ENCODE measurements at regions not wholly inside any gene's neighbourhood (a gene's known extent, or its start where the extent isn't known, plus 50 kb on each side); places are given as distances from the start of the nearest gene placed in this dataset.

DNA sequence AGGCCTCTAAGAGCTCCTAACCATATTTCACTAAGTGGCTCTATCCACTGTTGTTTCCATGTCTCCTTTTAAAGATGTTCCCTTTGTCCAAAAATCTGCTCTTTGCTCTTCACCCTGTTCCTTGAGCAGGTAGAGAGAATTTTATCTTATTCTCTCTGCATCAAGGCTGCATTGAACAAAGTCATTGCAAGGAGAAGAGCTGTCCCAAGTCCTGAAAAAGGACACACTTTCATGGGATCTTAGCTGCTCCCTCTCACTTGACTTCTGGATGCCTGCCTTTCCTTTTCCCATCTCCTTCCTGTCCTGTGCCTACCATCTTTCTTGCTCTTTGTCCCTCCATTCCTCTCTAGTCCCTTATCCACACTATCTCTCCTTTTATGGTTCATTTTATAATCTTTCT is 235.2 kb upstream of the THSD7B start:
- Histone ChIP-seq H3K36me3 (no peaks in the 10 kb centered on the region), H3K4me1 (no peaks in the 10 kb centered on the region), H3K27me3 (no peaks in the 10 kb centered on the region), H3K4me3 (replicated peaks in 1 of 3) (no peak overlapping the region), H3K9me3 (no peaks in the 10 kb centered on the region), H3K27ac (no peak overlapping the region)
- intact Hi-C loops (cut with DNase I) = no loop called here
- DNase-seq = no peak
- no peak for TF ChIP-seq POLR2A (IDR thresholded peaks at IDR 0.05)
- TF ChIP-seq CTCF (IDR thresholded peaks at IDR 0.05) = no peak

DNA sequence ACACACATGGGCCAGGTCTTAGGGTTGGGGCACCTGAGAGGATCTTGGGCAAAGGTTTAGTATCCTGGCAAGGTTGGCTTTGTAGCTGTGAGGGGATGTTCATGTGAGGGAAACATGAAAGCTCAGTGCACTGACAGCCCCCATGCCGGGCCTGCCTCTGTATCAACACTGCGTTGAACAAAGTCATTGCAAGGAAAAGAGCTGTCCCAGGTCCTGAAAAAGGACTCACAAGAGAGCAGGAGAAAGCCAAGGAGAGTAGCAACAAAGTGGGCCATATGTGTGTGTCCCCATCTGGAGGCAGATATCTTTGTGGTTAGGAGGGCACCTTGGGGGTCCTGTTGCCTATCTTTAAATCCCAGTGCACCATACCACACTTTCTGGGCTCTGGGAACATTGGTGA is 237.8 kb upstream of the THSD7B start:
- 4 to 28% methylated on average over 2 of the region's 2 CpGs for WGBS, 2 donors
- no peaks in the 10 kb centered on the region for H3K27me3 ChIP-seq
- H3K4me3 ChIP-seq (replicated peaks in 1 of 3) = no peak overlapping the region
- no peak for DNase-seq
- intact Hi-C loops (cut with DNase I) = no loop called here
- no peaks in the 10 kb centered on the region for H3K9me3 ChIP-seq
- TF ChIP-seq CTCF (IDR thresholded peaks at IDR 0.05) (no peak), POLR2A (IDR thresholded peaks at IDR 0.05) (no peak)
- no peaks in the 10 kb centered on the region for H3K4me1 ChIP-seq
- no peaks in the 10 kb centered on the region for H3K36me3 ChIP-seq
- no peak overlapping the region for H3K27ac ChIP-seq

GRCh38 chr2:136522724-136523123 is 242.6 kb upstream of the THSD7B start:
- intact Hi-C loops (cut with DNase I) = no loop called here
- DNase-seq = no peak
- 79 to 81% methylated on average over 6 of the region's 6 CpGs for WGBS, 2 donors
- TF ChIP-seq POLR2A (IDR thresholded peaks at IDR 0.05) = no peak
- no peak for TF ChIP-seq CTCF (IDR thresholded peaks at IDR 0.05)
- Histone ChIP-seq H3K36me3 (no peaks in the 10 kb centered on the region), H3K4me3 (replicated peaks in 1 of 3) (no peak overlapping the region), H3K27me3 (no peaks in the 10 kb centered on the region), H3K4me1 (no peaks in the 10 kb centered on the region), H3K27ac (no peak overlapping the region), H3K9me3 (no peaks in the 10 kb centered on the region)

- no peak for DNase-seq
- Histone ChIP-seq H3K9me3 (no peaks in the 10 kb centered on the region), H3K36me3 (no peaks in the 10 kb centered on the region), H3K27ac (no peak overlapping the region), H3K4me1 (no peaks in the 10 kb centered on the region), H3K4me3 (replicated peaks in 1 of 3) (no peak overlapping the region), H3K27me3 (no peaks in the 10 kb centered on the region)
- WGBS, 2 donors = 38 to 39% methylated on average over 2 of the region's 2 CpGs
- TF ChIP-seq POLR2A (IDR thresholded peaks at IDR 0.05) (no peak), CTCF (IDR thresholded peaks at IDR 0.05) (no peak)
- intact Hi-C loops (cut with DNase I) = no loop called here
Observed at GRCh38 chr2:136517716-136518115, 247.6 kb upstream of the THSD7B start.

GRCh38 chr2:136510244-136510643 is 255.1 kb upstream of the THSD7B start:
- H3K9me3 ChIP-seq = no peaks in the 10 kb centered on the region
- no peaks in the 10 kb centered on the region for H3K27me3 ChIP-seq
- H3K4me1 ChIP-seq = no peaks in the 10 kb centered on the region
- H3K27ac ChIP-seq = no peak overlapping the region
- intact Hi-C loops (cut with DNase I) = no loop called here
- no peak overlapping the region for H3K4me3 ChIP-seq (replicated peaks in 1 of 3)
- no peaks in the 10 kb centered on the region for H3K36me3 ChIP-seq
- no peak for DNase-seq
- TF ChIP-seq CTCF (IDR thresholded peaks at IDR 0.05) (no peak), POLR2A (IDR thresholded peaks at IDR 0.05) (no peak)

Data from thyroid gland (tissue), 4 donors.